ENCODE measurements at regions not wholly inside any gene's neighbourhood (a gene's known extent, or its start where the extent isn't known, plus 50 kb on each side); places are given as distances from the start of the nearest gene placed in this dataset.

GRCh38 chr10:2232479-2232878 is 495.2 kb upstream of the ADARB2 start:
- dilution Hi-C loops (cut with HindIII; ENCODE audit: low sequenced_read_pairs, unreplicated experiment), result no loop called here
- in situ Hi-C loops (cut with MboI; ENCODE audit: low sequenced_read_pairs), result no loop called here

More at GRCh38 chr10:2232479-2232878, 495.2 kb upstream of the ADARB2 start:
- Histone ChIP-seq H3K4ac (ENCODE audit: low read depth, low read length) (no peak overlapping the region), H3K4me3 (ENCODE audit: insufficient read depth, low read depth, low read length) (no peak overlapping the region), H3K4me2 (ENCODE audit: low read depth, low read length) (no peak overlapping the region), H3K79me1 (ENCODE audit: low read depth in 1 of 2, low read length in 2 of 2) (no peaks in the 10 kb centered on the region), H3K23ac (ENCODE audit: low read depth, low read length) (no peak overlapping the region), H2BK120ac (ENCODE audit: low read depth, low read length) (no peak overlapping the region), H3K9ac (ENCODE audit: low read depth, low read length) (no peak overlapping the region), H2AK5ac (ENCODE audit: low read depth, low read length) (no peak overlapping the region), H4K91ac (ENCODE audit: insufficient read depth, low read depth, low read length) (no peak overlapping the region), H3K9me1 (ENCODE audit: insufficient read depth, low read length) (no peaks in the 10 kb centered on the region), H3K36me3 (ENCODE audit: control insufficient read depth, insufficient read depth, low read length) (no peaks in the 10 kb centered on the region), H3K27ac (ENCODE audit: insufficient read depth, low read length) (no peak overlapping the region), H3K18ac (ENCODE audit: low read depth, low read length) (no peak overlapping the region), H2BK20ac (ENCODE audit: low read depth, low read length) (no peak overlapping the region), H2BK15ac (ENCODE audit: low read depth, low read length) (no peak overlapping the region), H3K27me3 (ENCODE audit: control insufficient read depth, insufficient read depth, low read length) (no peaks in the 10 kb centered on the region), H3K4me1 (ENCODE audit: control insufficient read depth, insufficient read depth, low read length) (no peaks in the 10 kb centered on the region), H4K8ac (ENCODE audit: low read depth in 2 of 2, low read length in 2 of 2) (no peak overlapping the region), H2BK5ac (ENCODE audit: low read depth, low read length, poor library complexity, severe bottlenecking) (no peak overlapping the region), H3K9me3 (ENCODE audit: control insufficient read depth, insufficient read depth, low read length) (peaks cover 13% of the 10 kb centered on the region), H2AK9ac (replicated peaks; ENCODE audit: low read depth, low read length, poor library complexity) (no peak overlapping the region), H3K56ac (ENCODE audit: extremely low read depth, insufficient read depth, low read length) (no peak overlapping the region), H2AFZ (replicated peaks; ENCODE audit: low read length, poor library complexity) (no peak overlapping the region), H4K20me1 (ENCODE audit: insufficient read depth, low read length) (no peaks in the 10 kb centered on the region), H4K5ac (ENCODE audit: low read depth, low read length) (no peak overlapping the region), H3K14ac (replicated peaks; ENCODE audit: low read depth, low read length) (no peak overlapping the region)
- TF ChIP-seq FOS (IDR thresholded peaks at IDR 0.05; ENCODE audit: low read depth, low read length) (no peak), POLR2A (IDR thresholded peaks at IDR 0.05; ENCODE audit: low read depth, low read length) (no peak), SMC3 (IDR thresholded peaks at IDR 0.05; ENCODE audit: low read depth, low read length) (no peak), BHLHE40 (IDR thresholded peaks at IDR 0.05; ENCODE audit: low read depth, low read length) (no peak), RAD21 (IDR thresholded peaks at IDR 0.05; ENCODE audit: low read length) (no peak), ELK1 (IDR thresholded peaks at IDR 0.05; ENCODE audit: borderline replicate concordance, low read depth, low read length) (no peak), USF2 (IDR thresholded peaks at IDR 0.05; ENCODE audit: low read depth, low read length) (no peak), MAZ (IDR thresholded peaks at IDR 0.05; ENCODE audit: borderline replicate concordance, low read depth, low read length) (no peak), CHD1 (IDR thresholded peaks at IDR 0.05; ENCODE audit: low read depth, low read length) (no peak), RCOR1 (IDR thresholded peaks at IDR 0.05; ENCODE audit: insufficient replicate concordance, low read length) (no peak), NFE2L2 (IDR thresholded peaks at IDR 0.05; ENCODE audit: low read depth, low read length) (no peak), MAFK (IDR thresholded peaks at IDR 0.05; ENCODE audit: low read depth, low read length) (no peak), MXI1 (IDR thresholded peaks at IDR 0.05; ENCODE audit: borderline replicate concordance, low read depth, low read length) (no peak), CEBPB (IDR thresholded peaks at IDR 0.05; ENCODE audit: low read depth, low read length) (no peak), RFX5 (IDR thresholded peaks at IDR 0.05; ENCODE audit: low read depth, low read length) (no peak), CTCF (conservative IDR thresholded peaks at IDR 0.05; ENCODE audit: low read depth, low read length) (no peak)
- no peak for DNase-seq
- WGBS, 2 experiments (ENCODE audit: extremely low coverage in 2 of 2, insufficient read length in 1 of 2), result 41% methylated on average over 3 of the region's 11 CpGs; no CpG with 5 or more reads in 1 of the 2 experiments
- no TSS peak for BruUV-seq (replicated peaks)
- ChIA-PET POLR2A (ENCODE audit: unreplicated experiment) (no interaction called here), CTCF (interaction anchor here (1.1 kb wide), 1 partner anchor 10 kb away, joined by 3 read pairs; no protein-coding TSS in a partner anchor)
- no peak for ATAC-seq (ENCODE audit: low read depth)
- intact Hi-C loops (cut with micrococcal nuclease), result no loop called here
